GM23338 (cell line): ENCODE measurements at regions not wholly inside any gene's neighbourhood (a gene's known extent, or its start where the extent isn't known, plus 50 kb on each side); places are given as distances from the start of the nearest gene placed in this dataset.
"Not testable (repeated sequence)": the region's sequence is repeated elsewhere in the genome, so short reads cannot be mapped to it uniquely, and the experiment has no call there.

ENCODE experiments used
- CREB1 ChIP-seq: fragments of 250-450 bp; sonication (Bioruptor Pico); IDR thresholded peaks from 2 replicates; pipeline ENCODE4 v1.5.0; 2020; ENCODE audit warnings: low read depth, mild to moderate bottlenecking, moderate library complexity
- EZH2 ChIP-seq: fragments of 200-600 bp; sonication (generic); IDR thresholded peaks from one replicate; pipeline ENCODE4 v1.8.0; 2017; ENCODE audit warnings: antibody characterized with exemption, mild to moderate bottlenecking, low read depth; ENCODE audit not compliant: unreplicated experiment
- EZH2phosphoT487 ChIP-seq: fragments of 200-600 bp; sonication (generic); IDR thresholded peaks from one replicate; pipeline ENCODE4 v1.8.1; 2018; ENCODE audit warnings: antibody characterized with exemption; ENCODE audit not compliant: unreplicated experiment
- JUNB ChIP-seq: IDR thresholded peaks from one replicate; pipeline ENCODE4 v1.6.1; 2016; ENCODE audit warnings: antibody characterized with exemption; ENCODE audit not compliant: unreplicated experiment
- POLR2AphosphoS5 ChIP-seq: IDR thresholded peaks from 2 replicates; pipeline ENCODE4 v1.6.1; 2016; ENCODE audit warnings: antibody characterized with exemption, low read depth
- ZNF331 ChIP-seq: fragments of 250-450 bp; sonication (Bioruptor Pico); IDR thresholded peaks from 2 replicates; pipeline ENCODE4 v1.5.0; 2020; ENCODE audit warnings: low read depth, mild to moderate bottlenecking, moderate library complexity
- TF ChIP-seq, protein P1 (sequence below), 2 experiments: fragments of 200-600 bp in 1 of 2; sonication (generic) in 1 of 2; conservative IDR thresholded peaks; 2 replicates each; pipeline versions ENCODE4 v1.5.1 to v1.6.1; 2016 to 2017; ENCODE audit warnings: antibody characterized with exemption in 2 of 2, low read depth in 2 of 2, mild to moderate bottlenecking in 2 of 2, moderate library complexity in 1 of 2
- TF ChIP-seq, protein P2 (sequence below): fragments of 250-450 bp; sonication (Bioruptor Pico); IDR thresholded peaks from 2 replicates; pipeline ENCODE4 v1.5.0; 2020; ENCODE audit warnings: mild to moderate bottlenecking, moderate library complexity
- TF ChIP-seq, protein P3 (sequence below): IDR thresholded peaks from one replicate; pipeline ENCODE4 v1.6.1; 2018; ENCODE audit warnings: antibody characterized with exemption; ENCODE audit not compliant: unreplicated experiment

DNA sequence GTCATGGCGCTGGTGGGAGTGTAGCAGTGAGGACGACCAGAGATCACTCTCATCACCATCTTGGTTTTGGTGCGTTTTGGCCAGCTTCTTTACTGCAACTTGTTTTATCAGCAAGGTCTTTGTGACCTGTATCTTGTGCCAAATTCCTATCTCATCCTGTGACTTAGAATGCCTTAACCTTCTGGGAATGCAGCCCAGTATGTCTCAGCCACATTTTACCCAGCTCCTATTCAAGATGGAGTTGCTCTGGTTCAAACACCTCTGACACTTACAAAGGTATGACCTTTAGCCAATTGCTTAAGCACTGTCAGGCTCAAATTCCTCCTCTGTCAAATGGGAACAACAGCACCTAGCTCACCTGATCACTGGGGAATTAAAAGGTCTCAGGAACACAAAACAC is 235.1 kb upstream of the ID2 start:
- TF ChIP-seq, protein P1, sequence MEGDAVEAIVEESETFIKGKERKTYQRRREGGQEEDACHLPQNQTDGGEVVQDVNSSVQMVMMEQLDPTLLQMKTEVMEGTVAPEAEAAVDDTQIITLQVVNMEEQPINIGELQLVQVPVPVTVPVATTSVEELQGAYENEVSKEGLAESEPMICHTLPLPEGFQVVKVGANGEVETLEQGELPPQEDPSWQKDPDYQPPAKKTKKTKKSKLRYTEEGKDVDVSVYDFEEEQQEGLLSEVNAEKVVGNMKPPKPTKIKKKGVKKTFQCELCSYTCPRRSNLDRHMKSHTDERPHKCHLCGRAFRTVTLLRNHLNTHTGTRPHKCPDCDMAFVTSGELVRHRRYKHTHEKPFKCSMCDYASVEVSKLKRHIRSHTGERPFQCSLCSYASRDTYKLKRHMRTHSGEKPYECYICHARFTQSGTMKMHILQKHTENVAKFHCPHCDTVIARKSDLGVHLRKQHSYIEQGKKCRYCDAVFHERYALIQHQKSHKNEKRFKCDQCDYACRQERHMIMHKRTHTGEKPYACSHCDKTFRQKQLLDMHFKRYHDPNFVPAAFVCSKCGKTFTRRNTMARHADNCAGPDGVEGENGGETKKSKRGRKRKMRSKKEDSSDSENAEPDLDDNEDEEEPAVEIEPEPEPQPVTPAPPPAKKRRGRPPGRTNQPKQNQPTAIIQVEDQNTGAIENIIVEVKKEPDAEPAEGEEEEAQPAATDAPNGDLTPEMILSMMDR (conservative IDR thresholded peaks at IDR 0.05; ENCODE audit: low read depth in 2 of 2): not testable (repeated sequence)
- TF ChIP-seq POLR2AphosphoS5; JUNB; EZH2; ZNF331 (CRISPR knock-in tag); CREB1; EZH2phosphoT487: not testable (repeated sequence)
- TF ChIP-seq, protein P2, sequence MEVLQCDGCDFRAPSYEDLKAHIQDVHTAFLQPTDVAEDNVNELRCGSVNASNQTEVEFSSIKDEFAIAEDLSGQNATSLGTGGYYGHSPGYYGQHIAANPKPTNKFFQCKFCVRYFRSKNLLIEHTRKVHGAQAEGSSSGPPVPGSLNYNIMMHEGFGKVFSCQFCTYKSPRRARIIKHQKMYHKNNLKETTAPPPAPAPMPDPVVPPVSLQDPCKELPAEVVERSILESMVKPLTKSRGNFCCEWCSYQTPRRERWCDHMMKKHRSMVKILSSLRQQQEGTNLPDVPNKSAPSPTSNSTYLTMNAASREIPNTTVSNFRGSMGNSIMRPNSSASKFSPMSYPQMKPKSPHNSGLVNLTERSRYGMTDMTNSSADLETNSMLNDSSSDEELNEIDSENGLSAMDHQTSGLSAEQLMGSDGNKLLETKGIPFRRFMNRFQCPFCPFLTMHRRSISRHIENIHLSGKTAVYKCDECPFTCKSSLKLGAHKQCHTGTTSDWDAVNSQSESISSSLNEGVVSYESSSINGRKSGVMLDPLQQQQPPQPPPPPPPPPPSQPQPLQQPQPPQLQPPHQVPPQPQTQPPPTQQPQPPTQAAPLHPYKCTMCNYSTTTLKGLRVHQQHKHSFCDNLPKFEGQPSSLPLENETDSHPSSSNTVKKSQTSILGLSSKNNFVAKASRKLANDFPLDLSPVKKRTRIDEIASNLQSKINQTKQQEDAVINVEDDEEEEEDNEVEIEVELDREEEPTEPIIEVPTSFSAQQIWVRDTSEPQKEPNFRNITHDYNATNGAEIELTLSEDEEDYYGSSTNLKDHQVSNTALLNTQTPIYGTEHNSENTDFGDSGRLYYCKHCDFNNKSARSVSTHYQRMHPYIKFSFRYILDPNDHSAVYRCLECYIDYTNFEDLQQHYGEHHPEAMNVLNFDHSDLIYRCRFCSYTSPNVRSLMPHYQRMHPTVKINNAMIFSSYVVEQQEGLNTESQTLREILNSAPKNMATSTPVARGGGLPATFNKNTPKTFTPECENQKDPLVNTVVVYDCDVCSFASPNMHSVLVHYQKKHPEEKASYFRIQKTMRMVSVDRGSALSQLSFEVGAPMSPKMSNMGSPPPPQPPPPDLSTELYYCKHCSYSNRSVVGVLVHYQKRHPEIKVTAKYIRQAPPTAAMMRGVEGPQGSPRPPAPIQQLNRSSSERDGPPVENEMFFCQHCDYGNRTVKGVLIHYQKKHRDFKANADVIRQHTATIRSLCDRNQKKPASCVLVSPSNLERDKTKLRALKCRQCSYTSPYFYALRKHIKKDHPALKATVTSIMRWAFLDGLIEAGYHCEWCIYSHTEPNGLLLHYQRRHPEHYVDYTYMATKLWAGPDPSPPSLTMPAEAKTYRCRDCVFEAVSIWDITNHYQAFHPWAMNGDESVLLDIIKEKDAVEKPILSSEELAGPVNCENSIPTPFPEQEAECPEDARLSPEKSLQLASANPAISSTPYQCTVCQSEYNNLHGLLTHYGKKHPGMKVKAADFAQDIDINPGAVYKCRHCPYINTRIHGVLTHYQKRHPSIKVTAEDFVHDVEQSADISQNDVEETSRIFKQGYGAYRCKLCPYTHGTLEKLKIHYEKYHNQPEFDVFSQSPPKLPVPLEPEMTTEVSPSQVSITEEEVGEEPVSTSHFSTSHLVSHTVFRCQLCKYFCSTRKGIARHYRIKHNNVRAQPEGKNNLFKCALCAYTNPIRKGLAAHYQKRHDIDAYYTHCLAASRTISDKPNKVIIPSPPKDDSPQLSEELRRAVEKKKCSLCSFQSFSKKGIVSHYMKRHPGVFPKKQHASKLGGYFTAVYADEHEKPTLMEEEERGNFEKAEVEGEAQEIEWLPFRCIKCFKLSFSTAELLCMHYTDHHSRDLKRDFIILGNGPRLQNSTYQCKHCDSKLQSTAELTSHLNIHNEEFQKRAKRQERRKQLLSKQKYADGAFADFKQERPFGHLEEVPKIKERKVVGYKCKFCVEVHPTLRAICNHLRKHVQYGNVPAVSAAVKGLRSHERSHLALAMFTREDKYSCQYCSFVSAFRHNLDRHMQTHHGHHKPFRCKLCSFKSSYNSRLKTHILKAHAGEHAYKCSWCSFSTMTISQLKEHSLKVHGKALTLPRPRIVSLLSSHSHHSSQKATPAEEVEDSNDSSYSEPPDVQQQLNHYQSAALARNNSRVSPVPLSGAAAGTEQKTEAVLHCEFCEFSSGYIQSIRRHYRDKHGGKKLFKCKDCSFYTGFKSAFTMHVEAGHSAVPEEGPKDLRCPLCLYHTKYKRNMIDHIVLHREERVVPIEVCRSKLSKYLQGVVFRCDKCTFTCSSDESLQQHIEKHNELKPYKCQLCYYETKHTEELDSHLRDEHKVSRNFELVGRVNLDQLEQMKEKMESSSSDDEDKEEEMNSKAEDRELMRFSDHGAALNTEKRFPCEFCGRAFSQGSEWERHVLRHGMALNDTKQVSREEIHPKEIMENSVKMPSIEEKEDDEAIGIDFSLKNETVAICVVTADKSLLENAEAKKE (CRISPR knock-in tag): not testable (repeated sequence)
- TF ChIP-seq, protein P3, sequence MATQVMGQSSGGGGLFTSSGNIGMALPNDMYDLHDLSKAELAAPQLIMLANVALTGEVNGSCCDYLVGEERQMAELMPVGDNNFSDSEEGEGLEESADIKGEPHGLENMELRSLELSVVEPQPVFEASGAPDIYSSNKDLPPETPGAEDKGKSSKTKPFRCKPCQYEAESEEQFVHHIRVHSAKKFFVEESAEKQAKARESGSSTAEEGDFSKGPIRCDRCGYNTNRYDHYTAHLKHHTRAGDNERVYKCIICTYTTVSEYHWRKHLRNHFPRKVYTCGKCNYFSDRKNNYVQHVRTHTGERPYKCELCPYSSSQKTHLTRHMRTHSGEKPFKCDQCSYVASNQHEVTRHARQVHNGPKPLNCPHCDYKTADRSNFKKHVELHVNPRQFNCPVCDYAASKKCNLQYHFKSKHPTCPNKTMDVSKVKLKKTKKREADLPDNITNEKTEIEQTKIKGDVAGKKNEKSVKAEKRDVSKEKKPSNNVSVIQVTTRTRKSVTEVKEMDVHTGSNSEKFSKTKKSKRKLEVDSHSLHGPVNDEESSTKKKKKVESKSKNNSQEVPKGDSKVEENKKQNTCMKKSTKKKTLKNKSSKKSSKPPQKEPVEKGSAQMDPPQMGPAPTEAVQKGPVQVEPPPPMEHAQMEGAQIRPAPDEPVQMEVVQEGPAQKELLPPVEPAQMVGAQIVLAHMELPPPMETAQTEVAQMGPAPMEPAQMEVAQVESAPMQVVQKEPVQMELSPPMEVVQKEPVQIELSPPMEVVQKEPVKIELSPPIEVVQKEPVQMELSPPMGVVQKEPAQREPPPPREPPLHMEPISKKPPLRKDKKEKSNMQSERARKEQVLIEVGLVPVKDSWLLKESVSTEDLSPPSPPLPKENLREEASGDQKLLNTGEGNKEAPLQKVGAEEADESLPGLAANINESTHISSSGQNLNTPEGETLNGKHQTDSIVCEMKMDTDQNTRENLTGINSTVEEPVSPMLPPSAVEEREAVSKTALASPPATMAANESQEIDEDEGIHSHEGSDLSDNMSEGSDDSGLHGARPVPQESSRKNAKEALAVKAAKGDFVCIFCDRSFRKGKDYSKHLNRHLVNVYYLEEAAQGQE: not testable (repeated sequence)
